ENCODE measurements at regions not wholly inside any gene's neighbourhood (a gene's known extent, or its start where the extent isn't known, plus 50 kb on each side); places are given as distances from the start of the nearest gene placed in this dataset.

DNA sequence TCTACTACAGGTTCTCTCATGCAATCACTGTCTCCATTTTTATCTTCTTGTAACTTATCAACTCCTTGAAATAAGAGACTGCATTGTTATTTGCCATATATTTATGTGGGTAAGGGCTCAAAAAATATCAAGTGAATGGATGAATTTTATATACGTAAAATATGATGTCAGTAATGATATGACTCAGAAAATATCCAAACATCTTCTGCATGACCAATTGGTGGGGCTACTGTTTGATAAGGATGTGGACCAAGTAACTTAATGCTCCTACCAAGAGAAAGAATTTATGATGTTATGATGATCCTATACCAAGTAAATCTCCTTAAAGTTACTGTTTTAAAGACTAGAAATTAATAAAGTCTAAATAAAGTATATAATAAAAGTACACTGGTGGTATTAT lies 103.7 kb downstream of the OGFRL1 start (continued):
- no peak for TF ChIP-seq NFYA (IDR thresholded peaks at IDR 0.05; ENCODE audit: borderline replicate concordance, low read depth, low read length)
- no peak for TF ChIP-seq SUPT20H (IDR thresholded peaks at IDR 0.05; ENCODE audit: borderline replicate concordance, control insufficient read depth, low read depth, low read length)
- no peak for TF ChIP-seq ZNF217 (IDR thresholded peaks at IDR 0.05)

DNA sequence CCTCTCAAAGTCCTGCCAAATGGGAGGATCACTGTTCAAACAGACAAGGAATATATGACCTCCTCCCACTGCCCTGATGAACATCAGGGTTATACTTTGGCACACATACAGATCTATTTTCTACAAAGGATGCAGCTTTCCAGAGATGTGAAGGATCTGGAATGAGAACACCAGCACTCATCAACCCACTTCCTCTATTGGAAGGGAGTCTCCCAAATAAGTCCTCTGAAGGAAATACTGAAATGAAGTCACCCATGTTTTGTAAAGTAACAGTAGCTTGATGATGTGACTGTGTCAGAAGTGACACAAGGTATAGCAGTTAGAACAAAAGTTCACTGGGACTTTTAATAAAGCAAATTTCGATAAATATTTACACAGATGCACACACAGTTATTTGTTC lies 104.9 kb downstream of the OGFRL1 start:
- no peaks in the 10 kb centered on the region for H3K27me3 ChIP-seq (replicated peaks in 1 of 2; ENCODE audit: control insufficient read depth in 2 of 2, insufficient read depth in 2 of 2, low read length in 1 of 2)
- FAIRE-seq (no peak), DNase-seq (ENCODE audit: low read depth, low spot score) (no peak), ATAC-seq (no peak)
- BruUV-seq (replicated peaks) = no TSS peak
- no peak overlapping the region for H2AFZ ChIP-seq (ENCODE audit: control insufficient read depth, low read depth, low read length)
- no peaks in the 10 kb centered on the region for H3K4me1 ChIP-seq (ENCODE audit: control insufficient read depth, insufficient read depth, low read length)
- H3K9me3 ChIP-seq (replicated peaks; ENCODE audit: control insufficient read depth, insufficient read depth, low read length) = no peaks in the 10 kb centered on the region
- CTCF ChIA-PET = no interaction called here
- H3K4me2 ChIP-seq (ENCODE audit: control insufficient read depth, insufficient read depth) = no peak overlapping the region
- H3K36me3 ChIP-seq (ENCODE audit: control insufficient read depth in 2 of 2, insufficient read depth in 2 of 2, low read length in 1 of 2) = no peaks in the 10 kb centered on the region
- no peaks in the 10 kb centered on the region for H4K20me1 ChIP-seq (ENCODE audit: control insufficient read depth, insufficient read depth)
- WGBS (ENCODE audit: insufficient coverage, insufficient replicate concordance, low lambda C conversion rate, missing lambda C conversion rate) = 6% methylated on average over 1 of the region's 1 CpG
- no peak overlapping the region for H3K9ac ChIP-seq (ENCODE audit: control insufficient read depth, insufficient read depth, low read length)
- no peak overlapping the region for H3K4me3 ChIP-seq
- no peak overlapping the region for H3K27ac ChIP-seq (ENCODE audit: control insufficient read depth, insufficient read depth)
- SMC1A ChIA-PET (ENCODE audit: uncharacterized antibody, unreplicated experiment) = interaction anchor here (0.7 to 1.0 kb wide), 2 partner anchors 8 to 29 kb away, joined by 3 read pairs; no protein-coding TSS in a partner anchor
- intact Hi-C loops (cut with micrococcal nuclease; ENCODE audit: unreplicated experiment) (no loop called here), in situ Hi-C loops (cut with MboI) (no loop called here)
- H3K79me2 ChIP-seq (ENCODE audit: control insufficient read depth, insufficient read depth, low read length) = no peaks in the 10 kb centered on the region
- RAD21 ChIA-PET (ENCODE audit: unreplicated experiment) = no interaction called here
- POLR2A ChIA-PET = no interaction called here
- TF ChIP-seq NRF1 (conservative IDR thresholded peaks at IDR 0.05; ENCODE audit: low read depth, low read length) (no peak), KLF5 (IDR thresholded peaks at IDR 0.05; ENCODE audit: partially characterized antibody) (no peak), CHD1 (IDR thresholded peaks at IDR 0.05; ENCODE audit: low read depth, low read length) (no peak), CBX5 (IDR thresholded peaks at IDR 0.05; ENCODE audit: low read depth) (no peak), MYC (IDR thresholded peaks at IDR 0.05; ENCODE audit: insufficient read depth, insufficient read length, insufficient replicate concordance, low read length, severe bottlenecking) (no peak), RELB (IDR thresholded peaks at IDR 0.05; ENCODE audit: low read depth) (no peak), SMC3 (IDR thresholded peaks at IDR 0.05; ENCODE audit: borderline replicate concordance, low read length) (no peak), TCF12 (IDR thresholded peaks at IDR 0.05; ENCODE audit: low read depth, low read length) (no peak), NFIC (IDR thresholded peaks at IDR 0.05; ENCODE audit: low read depth, low read length) (no peak), BHLHE40 (IDR thresholded peaks at IDR 0.05; ENCODE audit: borderline replicate concordance in 1 of 2, low read depth in 2 of 2, low read length in 1 of 2) (no peak), PBX3 (IDR thresholded peaks at IDR 0.05; ENCODE audit: insufficient replicate concordance, low read depth, low read length) (no peak), POU2F2 (IDR thresholded peaks at IDR 0.05; ENCODE audit: borderline replicate concordance, low read depth, low read length) (no peak)
- TF ChIP-seq, protein P1, sequence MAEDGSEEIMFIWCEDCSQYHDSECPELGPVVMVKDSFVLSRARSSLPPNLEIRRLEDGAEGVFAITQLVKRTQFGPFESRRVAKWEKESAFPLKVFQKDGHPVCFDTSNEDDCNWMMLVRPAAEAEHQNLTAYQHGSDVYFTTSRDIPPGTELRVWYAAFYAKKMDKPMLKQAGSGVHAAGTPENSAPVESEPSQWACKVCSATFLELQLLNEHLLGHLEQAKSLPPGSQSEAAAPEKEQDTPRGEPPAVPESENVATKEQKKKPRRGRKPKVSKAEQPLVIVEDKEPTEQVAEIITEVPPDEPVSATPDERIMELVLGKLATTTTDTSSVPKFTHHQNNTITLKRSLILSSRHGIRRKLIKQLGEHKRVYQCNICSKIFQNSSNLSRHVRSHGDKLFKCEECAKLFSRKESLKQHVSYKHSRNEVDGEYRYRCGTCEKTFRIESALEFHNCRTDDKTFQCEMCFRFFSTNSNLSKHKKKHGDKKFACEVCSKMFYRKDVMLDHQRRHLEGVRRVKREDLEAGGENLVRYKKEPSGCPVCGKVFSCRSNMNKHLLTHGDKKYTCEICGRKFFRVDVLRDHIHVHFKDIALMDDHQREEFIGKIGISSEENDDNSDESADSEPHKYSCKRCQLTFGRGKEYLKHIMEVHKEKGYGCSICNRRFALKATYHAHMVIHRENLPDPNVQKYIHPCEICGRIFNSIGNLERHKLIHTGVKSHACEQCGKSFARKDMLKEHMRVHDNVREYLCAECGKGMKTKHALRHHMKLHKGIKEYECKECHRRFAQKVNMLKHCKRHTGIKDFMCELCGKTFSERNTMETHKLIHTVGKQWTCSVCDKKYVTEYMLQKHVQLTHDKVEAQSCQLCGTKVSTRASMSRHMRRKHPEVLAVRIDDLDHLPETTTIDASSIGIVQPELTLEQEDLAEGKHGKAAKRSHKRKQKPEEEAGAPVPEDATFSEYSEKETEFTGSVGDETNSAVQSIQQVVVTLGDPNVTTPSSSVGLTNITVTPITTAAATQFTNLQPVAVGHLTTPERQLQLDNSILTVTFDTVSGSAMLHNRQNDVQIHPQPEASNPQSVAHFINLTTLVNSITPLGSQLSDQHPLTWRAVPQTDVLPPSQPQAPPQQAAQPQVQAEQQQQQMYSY (CRISPR knock-in tag; IDR thresholded peaks at IDR 0.05) = no peak
